ENCODE measurements at regions not wholly inside any gene's neighbourhood (a gene's known extent, or its start where the extent isn't known, plus 50 kb on each side); places are given as distances from the start of the nearest gene placed in this dataset.

DNA sequence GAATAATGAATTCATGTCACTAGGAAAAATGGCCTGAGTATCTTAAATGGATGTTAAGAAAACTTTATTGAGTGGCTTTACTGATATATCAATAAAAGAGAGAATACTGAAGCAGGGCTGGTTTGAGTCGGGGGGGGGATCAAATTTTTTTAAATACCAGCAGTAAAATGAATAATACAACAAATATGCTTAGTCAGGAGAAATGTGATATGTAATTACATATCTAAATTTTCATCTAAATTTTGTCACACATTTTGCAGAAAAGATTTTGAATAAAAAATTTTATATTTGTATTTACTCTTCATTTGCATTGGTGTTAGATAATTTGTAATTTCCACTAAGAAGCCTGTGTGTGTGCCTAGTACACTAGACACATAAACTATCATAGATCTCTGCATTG is 2300.2 kb downstream of the MRPL39 start:
- intact Hi-C loops (cut with DNase I; ENCODE audit: low total_unique reads) (no loop called here), in situ Hi-C loops (cut with MboI; ENCODE audit: low pct_ligation_motif_present in 1 of 4, low pct_unique_long_range_greater_than_20kb in 1 of 4, low sequenced_read_pairs in 3 of 4) (no loop called here)
- Histone ChIP-seq H3K27me3 (no peaks in the 10 kb centered on the region), H3K27ac (no peak overlapping the region), H3K4me3 (no peak overlapping the region), H3K36me3 (no peaks in the 10 kb centered on the region), H3K9me3 (peaks cover 0 to 4% of the 10 kb centered on the region in 2 donors), H3K4me1 (no peaks in the 10 kb centered on the region)
- TF ChIP-seq, protein P1, sequence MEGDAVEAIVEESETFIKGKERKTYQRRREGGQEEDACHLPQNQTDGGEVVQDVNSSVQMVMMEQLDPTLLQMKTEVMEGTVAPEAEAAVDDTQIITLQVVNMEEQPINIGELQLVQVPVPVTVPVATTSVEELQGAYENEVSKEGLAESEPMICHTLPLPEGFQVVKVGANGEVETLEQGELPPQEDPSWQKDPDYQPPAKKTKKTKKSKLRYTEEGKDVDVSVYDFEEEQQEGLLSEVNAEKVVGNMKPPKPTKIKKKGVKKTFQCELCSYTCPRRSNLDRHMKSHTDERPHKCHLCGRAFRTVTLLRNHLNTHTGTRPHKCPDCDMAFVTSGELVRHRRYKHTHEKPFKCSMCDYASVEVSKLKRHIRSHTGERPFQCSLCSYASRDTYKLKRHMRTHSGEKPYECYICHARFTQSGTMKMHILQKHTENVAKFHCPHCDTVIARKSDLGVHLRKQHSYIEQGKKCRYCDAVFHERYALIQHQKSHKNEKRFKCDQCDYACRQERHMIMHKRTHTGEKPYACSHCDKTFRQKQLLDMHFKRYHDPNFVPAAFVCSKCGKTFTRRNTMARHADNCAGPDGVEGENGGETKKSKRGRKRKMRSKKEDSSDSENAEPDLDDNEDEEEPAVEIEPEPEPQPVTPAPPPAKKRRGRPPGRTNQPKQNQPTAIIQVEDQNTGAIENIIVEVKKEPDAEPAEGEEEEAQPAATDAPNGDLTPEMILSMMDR (IDR thresholded peaks at IDR 0.05), result no peak
- no peak for TF ChIP-seq EP300 (IDR thresholded peaks at IDR 0.05; ENCODE audit: low read depth)
- TF ChIP-seq POLR2AphosphoS5 (IDR thresholded peaks at IDR 0.05), result no peak
- TF ChIP-seq POLR2A (IDR thresholded peaks at IDR 0.05), result no peak
- no peak for DNase-seq
- WGBS, 2 donors (ENCODE audit: low coverage in 1 of 2), result 0 to 50% methylated on average over 1 of the region's 1 CpG

DNA sequence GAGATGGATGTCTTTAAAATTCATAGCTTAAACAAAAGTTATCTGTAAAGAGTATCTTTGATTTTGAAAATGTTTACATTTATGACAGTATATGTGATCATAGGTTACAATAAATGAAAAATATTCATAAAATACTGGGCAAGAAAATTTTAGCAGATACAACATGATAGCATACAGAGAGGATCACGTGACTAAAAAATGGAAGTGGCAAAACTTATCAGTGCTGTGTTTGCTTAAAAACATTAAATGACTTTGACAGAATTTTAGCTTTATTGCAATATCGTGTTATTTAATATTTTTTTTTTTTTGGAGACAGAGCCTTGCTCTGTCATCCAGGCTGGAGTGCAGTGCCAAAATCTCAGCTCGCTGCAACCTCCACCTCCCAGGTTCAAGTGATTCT is 2294.1 kb downstream of the NCAM2 start:
- intact Hi-C loops (cut with DNase I; ENCODE audit: low total_unique reads), result no loop called here
- Histone ChIP-seq H3K27me3 (no peaks in the 10 kb centered on the region), H3K4me1 (no peaks in the 10 kb centered on the region), H3K9me3 (no peaks in the 10 kb centered on the region), H3K36me3 (no peaks in the 10 kb centered on the region), H3K4me3 (no peak overlapping the region), H3K27ac (no peak overlapping the region)
- TF ChIP-seq POLR2AphosphoS5 (IDR thresholded peaks at IDR 0.05) (no peak), POLR2A (IDR thresholded peaks at IDR 0.05) (no peak)
- TF ChIP-seq, protein P1 (IDR thresholded peaks at IDR 0.05), result no peak
- in situ Hi-C loops (cut with MboI; ENCODE audit: low pct_ligation_motif_present in 1 of 4, low pct_unique_long_range_greater_than_20kb in 1 of 4, low sequenced_read_pairs in 3 of 4), result no loop called here
- 57 to 78% methylated on average over 3 of the region's 3 CpGs for WGBS, 2 donors (ENCODE audit: low coverage in 1 of 2)
- no peak for DNase-seq

DNA sequence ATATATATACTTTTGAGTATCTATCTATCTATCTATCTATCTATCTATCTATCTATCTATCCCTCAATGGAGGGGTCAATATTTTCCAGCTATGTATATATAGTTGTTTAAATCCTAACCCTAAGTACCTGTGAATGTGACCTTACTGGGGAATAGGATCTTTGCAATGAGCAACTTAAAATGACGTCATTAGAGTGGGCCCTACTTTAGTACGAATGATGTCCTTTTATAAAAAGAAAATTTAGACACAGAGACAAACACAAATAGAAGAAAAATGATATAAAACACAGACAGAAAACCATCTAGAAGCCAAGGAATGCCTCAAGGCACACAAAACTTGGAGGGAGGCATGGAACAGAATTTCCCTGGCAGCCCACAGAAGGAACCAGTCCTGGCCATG is 2283.7 kb downstream of the NCAM2 start:
- Histone ChIP-seq H3K4me1 (no peaks in the 10 kb centered on the region), H3K9me3 (no peaks in the 10 kb centered on the region), H3K36me3 (no peaks in the 10 kb centered on the region), H3K27me3 (no peaks in the 10 kb centered on the region), H3K27ac (no peak overlapping the region), H3K4me3 (no peak overlapping the region)
- intact Hi-C loops (cut with DNase I; ENCODE audit: low total_unique reads) (no loop called here), in situ Hi-C loops (cut with MboI; ENCODE audit: low pct_ligation_motif_present in 1 of 4, low pct_unique_long_range_greater_than_20kb in 1 of 4, low sequenced_read_pairs in 3 of 4) (no loop called here)
- 80 to 86% methylated on average over 2 of the region's 2 CpGs for WGBS, 2 donors (ENCODE audit: low coverage in 1 of 2)
- TF ChIP-seq EP300 (IDR thresholded peaks at IDR 0.05; ENCODE audit: low read depth), result no peak
- TF ChIP-seq, protein P1 (IDR thresholded peaks at IDR 0.05), result no peak
- no peak for TF ChIP-seq POLR2AphosphoS5 (IDR thresholded peaks at IDR 0.05)
- TF ChIP-seq POLR2A (IDR thresholded peaks at IDR 0.05), result no peak
- DNase-seq, result no peak

DNA sequence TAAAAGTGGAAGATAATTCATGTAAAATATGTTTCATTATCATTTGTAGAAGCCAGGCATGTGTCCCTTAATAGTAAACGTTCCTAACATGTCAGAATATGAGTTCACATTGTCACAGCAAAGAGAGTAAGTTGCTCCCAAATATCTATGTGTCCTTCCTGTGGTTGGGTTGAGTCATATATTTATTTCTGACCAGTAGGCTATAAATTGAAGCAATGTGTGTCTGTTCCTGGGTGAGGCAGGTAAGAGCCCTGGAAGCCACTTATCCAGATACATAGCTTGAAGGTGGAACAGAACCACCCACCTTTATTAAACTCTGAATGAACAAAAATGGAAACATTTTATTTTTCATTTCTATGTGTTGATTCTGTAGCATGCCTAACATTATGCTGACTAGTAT is 2251.6 kb downstream of the NCAM2 start:
- in situ Hi-C loops (cut with MboI; ENCODE audit: low pct_ligation_motif_present in 1 of 4, low pct_unique_long_range_greater_than_20kb in 1 of 4, low sequenced_read_pairs in 3 of 4), result no loop called here
- TF ChIP-seq, protein P1 (IDR thresholded peaks at IDR 0.05), result no peak
- TF ChIP-seq POLR2A (IDR thresholded peaks at IDR 0.05) (no peak), POLR2AphosphoS5 (IDR thresholded peaks at IDR 0.05) (no peak), EP300 (IDR thresholded peaks at IDR 0.05; ENCODE audit: low read depth) (no peak)
- 0 to 43% methylated on average over 1 of the region's 1 CpG for WGBS, 2 donors (ENCODE audit: low coverage in 1 of 2)

More for the DNA sequence above, 2251.6 kb downstream of the NCAM2 start:
- Histone ChIP-seq H3K27me3 (no peaks in the 10 kb centered on the region), H3K4me1 (no peaks in the 10 kb centered on the region), H3K4me3 (no peak overlapping the region), H3K27ac (no peak overlapping the region), H3K36me3 (no peaks in the 10 kb centered on the region), H3K9me3 (peaks cover 0 to 4% of the 10 kb centered on the region in 2 donors)
- intact Hi-C loops (cut with DNase I; ENCODE audit: low total_unique reads), result no loop called here
- DNase-seq, result no peak

Data from transverse colon (tissue), 4 donors.